ENCODE measurements at regions not wholly inside any gene's neighbourhood (a gene's known extent, or its start where the extent isn't known, plus 50 kb on each side); places are given as distances from the start of the nearest gene placed in this dataset.

DNA sequence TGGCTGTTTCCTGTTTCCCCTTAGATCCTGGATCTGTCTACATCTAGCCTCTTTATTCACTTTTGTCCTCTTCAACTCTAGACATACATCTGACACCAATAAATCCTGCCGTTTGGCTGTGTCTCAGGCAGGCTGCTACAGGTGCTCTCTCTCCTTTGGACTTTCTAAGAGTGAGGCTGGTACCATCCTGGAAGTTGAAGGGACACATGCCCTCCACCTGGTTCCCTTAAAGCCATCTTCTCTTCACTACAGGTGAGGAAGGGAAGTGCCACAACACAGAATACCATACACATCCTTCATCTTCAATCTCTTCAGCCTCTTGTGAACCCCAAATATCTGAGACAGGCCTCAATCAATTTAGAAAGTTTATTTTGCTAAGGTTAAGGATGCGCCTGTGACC lies 137.9 kb downstream of the BACH1 start:
- TF ChIP-seq, protein P1, sequence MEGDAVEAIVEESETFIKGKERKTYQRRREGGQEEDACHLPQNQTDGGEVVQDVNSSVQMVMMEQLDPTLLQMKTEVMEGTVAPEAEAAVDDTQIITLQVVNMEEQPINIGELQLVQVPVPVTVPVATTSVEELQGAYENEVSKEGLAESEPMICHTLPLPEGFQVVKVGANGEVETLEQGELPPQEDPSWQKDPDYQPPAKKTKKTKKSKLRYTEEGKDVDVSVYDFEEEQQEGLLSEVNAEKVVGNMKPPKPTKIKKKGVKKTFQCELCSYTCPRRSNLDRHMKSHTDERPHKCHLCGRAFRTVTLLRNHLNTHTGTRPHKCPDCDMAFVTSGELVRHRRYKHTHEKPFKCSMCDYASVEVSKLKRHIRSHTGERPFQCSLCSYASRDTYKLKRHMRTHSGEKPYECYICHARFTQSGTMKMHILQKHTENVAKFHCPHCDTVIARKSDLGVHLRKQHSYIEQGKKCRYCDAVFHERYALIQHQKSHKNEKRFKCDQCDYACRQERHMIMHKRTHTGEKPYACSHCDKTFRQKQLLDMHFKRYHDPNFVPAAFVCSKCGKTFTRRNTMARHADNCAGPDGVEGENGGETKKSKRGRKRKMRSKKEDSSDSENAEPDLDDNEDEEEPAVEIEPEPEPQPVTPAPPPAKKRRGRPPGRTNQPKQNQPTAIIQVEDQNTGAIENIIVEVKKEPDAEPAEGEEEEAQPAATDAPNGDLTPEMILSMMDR (conservative IDR thresholded peaks at IDR 0.05; ENCODE audit: low read length) = no peak
- no peak overlapping the region for H3K4me3 ChIP-seq (ENCODE audit: low read length)
- no peak for DNase-seq (ENCODE audit: low read depth)

DNA sequence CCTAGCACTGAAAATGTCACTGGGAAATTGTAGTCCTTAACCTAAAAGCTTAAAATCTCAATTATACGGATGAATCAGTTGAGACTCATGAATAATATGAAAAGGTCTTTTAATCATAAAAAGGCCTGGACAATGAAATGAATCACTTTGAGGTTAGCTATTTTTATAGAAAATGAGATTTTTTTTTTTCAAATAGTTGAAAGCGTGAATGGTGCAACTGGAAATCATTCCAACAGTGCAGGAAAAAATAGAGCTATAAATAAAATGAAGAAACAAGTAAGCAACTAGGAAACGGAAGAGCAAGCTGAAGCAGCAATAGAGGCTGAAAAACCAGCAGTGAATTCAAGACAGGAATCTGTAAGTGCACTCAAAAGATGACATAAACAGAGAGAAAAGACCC lies 142.9 kb downstream of the BACH1 start:
- no peak overlapping the region for H3K4me3 ChIP-seq (ENCODE audit: low read length)
- TF ChIP-seq, protein P1 (conservative IDR thresholded peaks at IDR 0.05; ENCODE audit: low read length) = no peak
- peak; percentile 33 for DNase-seq (ENCODE audit: low read depth)

DNA sequence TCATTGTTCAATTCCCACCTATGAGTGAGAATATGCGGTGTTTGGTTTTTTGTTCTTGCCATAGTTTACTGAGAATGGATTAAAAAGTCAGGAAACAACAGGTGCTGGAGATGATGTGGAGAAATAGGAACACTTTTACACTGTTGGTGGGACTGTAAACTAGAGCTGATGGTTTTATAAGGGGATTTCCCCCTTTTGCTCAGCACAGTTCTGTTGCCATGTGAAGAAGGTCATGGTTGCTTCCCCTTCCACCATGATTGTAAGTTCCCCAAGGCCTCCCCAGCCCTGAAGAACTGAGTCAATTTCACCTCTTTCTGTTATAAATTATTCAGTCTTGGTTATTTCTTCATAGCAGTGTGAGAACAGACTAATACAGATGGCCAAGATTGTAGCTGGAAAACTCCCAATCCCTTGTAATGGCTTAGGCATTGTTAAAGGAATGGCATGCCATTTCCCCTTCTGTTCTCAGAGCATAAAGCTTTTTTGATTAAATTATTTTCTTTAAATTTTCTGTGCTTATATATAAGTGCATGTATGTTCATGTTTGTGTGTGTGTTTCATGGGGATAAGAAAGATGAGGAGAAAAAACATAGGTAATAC lies 144.8 kb downstream of the BACH1 start:
- H3K4me3 ChIP-seq (ENCODE audit: low read length) = no peak overlapping the region
- TF ChIP-seq, protein P1 (conservative IDR thresholded peaks at IDR 0.05; ENCODE audit: low read length) = no peak
- DNase-seq (ENCODE audit: low read depth) = peak; percentile 70

DNA sequence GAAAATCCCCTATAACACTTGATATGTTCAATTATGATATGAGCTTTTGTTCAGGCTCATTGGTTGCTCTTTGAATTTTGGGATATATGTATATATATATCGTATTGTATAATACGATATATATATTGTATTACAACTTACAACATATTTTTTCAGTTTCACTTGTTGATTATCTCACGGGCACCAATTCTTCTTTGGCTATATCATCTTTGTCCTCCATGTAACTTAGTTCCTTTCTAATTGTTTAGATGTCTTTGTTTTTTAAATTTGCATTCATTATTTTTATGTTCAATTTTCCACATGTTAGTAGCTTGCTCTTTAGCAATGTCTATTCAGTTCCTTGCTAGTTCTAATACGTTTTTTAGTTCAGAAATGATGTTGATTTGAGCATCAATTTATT lies 150.0 kb downstream of the BACH1 start:
- TF ChIP-seq, protein P1 (conservative IDR thresholded peaks at IDR 0.05; ENCODE audit: low read length) = no peak
- no peak overlapping the region for H3K4me3 ChIP-seq (ENCODE audit: low read length)
- no peak for DNase-seq (ENCODE audit: low read depth)

DNA sequence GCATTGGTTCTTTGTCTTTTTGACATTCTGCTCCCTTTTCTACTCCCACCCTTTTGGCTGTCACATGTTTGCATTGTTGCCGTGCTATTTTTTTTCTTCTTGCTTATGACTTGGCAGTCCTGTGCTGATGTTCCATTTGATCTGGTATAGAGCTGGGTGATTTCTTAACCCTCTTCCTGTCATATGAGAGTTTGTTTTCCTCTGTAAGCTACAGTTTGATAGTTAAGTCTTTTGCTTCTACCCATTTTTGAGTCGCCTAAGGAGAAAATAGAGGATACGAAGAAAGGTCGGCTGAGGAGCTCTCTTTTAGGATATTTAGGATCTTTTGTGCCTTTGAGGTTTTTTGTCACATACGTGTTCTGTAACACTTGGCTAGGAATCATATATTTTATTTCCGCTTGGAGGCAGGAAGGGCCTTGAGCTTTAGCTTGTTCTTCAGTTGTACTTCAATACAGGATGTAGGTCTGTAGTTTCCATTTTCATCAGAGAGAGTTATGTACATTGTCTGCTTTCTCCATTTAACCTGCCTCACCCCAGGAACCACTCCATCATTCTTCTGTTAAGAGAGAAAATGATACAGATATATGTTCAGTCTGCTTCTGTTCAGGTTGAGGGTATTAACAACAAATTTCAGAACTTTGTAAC lies 150.7 kb downstream of the BACH1 start:
- DNase-seq (ENCODE audit: low read depth) = no peak
- TF ChIP-seq, protein P1 (conservative IDR thresholded peaks at IDR 0.05; ENCODE audit: low read length) = no peak
- H3K4me3 ChIP-seq (ENCODE audit: low read length) = no peak overlapping the region

DNA sequence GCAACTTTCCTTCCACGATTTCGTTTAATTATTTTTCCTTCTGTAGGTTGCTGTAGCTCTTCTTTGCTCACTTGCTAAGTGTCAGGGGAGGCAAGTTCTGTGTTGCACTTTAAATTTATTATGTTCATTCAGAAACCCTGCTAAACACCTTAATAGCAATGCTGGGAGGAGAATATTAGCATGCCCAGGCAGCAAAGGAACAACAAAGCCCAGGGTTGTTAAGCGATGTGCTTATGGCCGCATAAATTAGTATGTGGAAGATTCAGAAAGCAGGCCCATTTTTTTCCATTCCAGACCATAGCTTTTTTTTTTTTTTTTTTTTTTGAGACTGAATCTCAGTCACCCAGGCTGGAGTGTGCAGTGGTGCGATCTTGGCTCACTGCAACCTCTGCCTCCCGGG lies 151.3 kb downstream of the BACH1 start:
- no peak for DNase-seq (ENCODE audit: low read depth)
- no peak overlapping the region for H3K4me3 ChIP-seq (ENCODE audit: low read length)
- TF ChIP-seq, protein P1 (conservative IDR thresholded peaks at IDR 0.05; ENCODE audit: low read length) = no peak

DNA sequence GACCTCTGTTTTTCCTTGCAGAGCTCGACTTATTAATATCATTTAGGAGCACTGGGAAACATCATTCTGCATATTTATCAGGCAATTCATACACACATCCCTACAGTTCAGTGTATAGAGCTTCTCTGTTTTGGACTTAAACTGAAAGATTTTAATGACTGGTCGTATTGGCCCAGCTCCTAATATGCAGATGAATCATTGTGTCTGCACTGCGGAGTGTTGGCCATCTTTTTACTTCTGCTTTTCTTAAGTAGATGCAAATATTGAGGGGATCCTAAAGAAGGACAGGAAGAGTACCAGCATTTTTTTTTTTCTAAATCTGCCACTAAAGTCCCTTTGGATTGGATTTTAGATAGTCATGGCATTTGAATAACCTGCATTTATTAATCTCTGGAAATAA lies 154.8 kb downstream of the BACH1 start:
- no peak for DNase-seq (ENCODE audit: low read depth)
- TF ChIP-seq, protein P1 (conservative IDR thresholded peaks at IDR 0.05; ENCODE audit: low read length) = no peak
- H3K4me3 ChIP-seq (ENCODE audit: low read length) = no peak overlapping the region
